COLO668 (cell line): ENCODE measurements at regions not wholly inside any gene's neighbourhood (a gene's known extent, or its start where the extent isn't known, plus 50 kb on each side); places are given as distances from the start of the nearest gene placed in this dataset.
"Not testable (repeated sequence)": the region's sequence is repeated elsewhere in the genome, so short reads cannot be mapped to it uniquely, and the experiment has no call there.

ENCODE experiments used
- DNase-seq: peaks from one replicate; lab custom pipeline; 2025; ENCODE audit not compliant: unreplicated experiment; lab: John Stamatoyannopoulos, UW

DNA sequence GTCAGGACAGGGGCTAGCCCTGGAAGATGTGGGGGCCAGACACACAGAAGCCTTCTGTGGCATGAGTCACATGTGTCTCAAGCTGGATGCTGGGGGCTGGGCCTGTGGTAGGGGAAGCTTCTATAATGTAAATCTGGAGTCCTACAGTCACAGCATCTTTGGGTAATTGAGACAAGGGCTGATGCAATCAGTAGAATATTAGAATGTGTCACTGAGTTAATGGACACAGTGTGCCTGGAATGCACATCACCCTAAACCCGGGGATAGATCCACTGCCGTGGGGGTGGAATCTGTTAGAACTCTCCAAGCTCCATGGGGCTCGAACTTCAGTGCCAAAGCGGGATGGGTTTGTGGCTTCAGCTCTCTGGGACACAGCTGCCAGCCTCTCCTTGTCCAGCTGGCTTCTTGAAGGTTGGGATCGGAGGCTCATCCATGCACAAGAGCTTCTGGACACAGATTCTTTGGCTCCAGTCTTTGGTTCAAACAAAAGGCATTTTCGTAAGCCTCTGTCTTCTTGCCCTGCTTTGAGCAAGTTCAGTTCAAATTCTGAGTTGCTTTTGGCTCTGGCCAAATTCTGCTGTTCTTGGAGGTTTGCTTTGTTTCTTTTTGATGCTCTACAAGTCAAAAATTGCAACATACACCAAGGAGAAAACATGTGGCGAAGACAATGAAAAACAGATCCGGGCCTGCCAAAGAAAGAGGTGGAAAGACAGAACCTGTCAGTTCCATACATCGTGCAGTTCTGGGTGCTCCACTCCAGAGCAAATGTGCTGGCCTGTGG is 194.8 kb upstream of the ZNF32 start:
- DNase-seq = no peak

DNA sequence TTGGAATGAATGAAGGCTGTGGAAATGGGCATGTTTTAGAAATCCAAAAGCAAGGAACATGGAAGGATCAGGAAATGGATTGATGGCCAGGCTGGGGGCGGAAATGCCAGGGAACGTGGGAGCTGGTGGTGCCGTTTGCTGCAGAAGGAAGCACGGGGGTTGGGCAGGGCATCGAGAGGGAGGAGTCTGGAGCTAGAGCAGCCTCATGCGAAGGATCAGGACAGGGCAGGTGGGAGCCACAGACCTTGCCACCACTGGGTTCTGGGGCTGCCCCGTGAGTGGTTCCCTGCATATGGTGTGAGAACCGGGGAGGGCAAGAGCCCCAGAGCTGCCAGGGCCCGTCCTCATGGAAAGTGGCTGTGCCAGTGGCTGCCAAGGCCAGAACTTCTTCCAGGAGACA is 193.8 kb upstream of the ZNF32 start:
- no peak for DNase-seq

- DNase-seq = no peak
Observed at GRCh38 chr10:43842072-43842471, 193.4 kb upstream of the ZNF32 start.

DNA sequence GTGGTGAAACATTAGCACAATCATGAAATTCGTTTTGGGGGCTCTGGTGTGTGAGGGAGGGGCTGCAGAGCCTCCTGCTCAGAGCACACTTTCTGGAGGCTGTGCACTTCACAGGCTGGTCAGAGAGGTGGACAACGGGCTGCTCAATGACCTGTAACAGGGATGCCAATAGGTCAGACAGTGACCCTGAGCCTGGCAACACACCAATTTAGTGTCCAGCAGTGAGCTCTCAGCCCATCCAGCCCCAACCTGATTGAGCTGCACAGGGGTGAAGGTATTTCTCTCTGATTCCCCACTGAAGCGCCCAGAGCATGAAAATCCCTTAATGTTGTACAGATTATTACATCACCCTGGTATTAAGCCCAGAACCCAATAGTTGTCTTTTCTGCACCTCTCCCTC is 191.3 kb upstream of the ZNF32 start:
- DNase-seq = no peak

DNA sequence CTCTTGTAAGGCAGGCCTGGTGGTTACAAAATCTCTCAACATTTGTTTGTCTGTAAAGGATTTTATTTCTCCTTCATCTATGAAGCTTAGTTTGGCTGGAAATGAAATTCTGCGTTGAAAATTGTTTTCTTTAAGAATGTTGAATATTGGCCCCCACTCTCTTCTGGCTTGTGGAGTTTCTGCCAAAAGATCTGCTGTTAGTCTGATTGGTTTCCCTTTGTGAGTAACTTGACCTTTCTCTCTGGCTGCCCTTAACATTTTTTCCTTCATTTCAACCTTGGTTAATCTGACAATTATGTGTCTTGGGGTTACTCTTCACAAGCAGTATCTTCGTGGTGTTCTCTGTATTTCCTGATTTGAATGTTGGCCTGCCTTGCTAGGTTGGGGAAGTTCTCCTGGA is 186.1 kb upstream of the ZNF32 start:
- not testable (repeated sequence) for DNase-seq

DNA sequence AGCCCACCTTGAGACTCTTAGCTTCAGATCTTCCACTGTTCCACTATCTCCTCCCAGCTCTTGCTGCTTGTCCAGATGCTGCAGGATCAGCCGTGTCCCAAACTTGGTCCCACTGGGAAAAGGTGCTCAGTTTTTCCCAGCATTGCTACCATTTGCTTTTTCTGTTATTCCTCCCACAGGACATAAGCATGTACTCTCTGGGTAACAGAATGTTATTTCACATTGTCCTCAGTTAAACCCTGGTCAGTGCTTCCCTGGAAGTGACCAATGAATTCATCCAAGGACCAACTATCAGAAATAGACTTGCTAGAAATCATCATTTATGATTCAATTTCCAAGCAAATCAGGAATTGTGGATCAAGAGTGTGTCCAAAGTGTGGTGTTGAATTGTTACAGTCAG is 179.2 kb upstream of the ZNF32 start:
- no peak for DNase-seq

DNA sequence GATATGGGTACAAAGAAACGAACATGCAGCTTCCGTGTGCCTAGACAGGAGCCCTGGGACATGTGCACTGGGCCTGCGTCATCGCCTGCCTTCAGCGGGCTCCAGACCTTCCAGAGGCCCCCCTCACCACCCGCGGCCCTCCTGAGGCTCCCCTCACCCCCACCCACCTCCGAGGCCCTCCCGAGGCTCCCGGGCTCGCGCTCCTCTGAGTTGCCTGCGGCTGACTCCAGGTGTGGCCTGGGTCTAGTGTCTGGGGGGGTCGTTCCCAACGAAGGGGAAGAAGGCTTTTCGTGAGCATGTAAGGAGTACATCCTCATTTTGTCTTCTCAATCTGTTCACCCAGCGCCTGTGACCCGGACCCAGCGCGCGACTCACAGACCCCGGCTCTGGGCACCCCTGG is 177.3 kb upstream of the ZNF32 start:
- no peak for DNase-seq

DNA sequence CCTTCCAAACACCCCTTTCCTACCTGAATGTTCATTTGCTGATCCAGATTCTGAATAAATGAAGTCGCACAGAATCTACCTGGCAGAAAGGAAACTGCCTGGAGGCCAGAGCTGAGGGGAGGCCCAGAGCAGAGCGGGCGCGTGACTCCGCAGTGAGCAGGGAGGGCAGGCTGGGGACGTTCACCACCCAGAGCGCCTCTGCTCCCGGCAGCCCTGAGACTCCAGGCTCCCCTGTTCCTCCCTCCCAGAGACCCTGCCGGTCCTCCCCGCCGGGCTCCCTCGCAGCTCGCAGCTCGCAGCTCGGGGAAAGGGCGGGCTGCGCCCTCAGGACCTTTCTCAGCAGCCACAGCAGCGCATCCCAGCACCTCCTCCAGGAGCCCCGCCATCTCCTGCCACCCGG is 176.7 kb upstream of the ZNF32 start:
- no peak for DNase-seq

DNA sequence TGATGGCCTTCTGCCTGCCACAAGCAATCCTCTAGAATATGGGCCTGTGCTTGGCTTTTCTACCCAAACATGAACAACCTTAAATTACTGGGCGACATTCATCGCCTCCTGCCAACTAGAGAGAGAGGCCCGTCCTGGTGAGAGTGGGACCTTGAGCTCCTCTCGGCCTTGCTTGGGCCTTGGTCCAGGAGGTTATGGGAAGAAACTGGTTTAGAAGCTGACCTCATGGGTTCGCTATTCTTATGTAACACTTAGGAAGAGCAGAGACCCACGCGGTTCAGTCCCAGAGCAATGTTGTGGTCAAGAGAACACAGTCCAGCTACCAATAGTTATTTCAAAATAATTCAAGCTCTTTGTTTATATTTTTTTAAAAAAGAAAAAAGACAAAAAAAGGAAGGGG is 176.3 kb upstream of the ZNF32 start:
- no peak for DNase-seq

DNA sequence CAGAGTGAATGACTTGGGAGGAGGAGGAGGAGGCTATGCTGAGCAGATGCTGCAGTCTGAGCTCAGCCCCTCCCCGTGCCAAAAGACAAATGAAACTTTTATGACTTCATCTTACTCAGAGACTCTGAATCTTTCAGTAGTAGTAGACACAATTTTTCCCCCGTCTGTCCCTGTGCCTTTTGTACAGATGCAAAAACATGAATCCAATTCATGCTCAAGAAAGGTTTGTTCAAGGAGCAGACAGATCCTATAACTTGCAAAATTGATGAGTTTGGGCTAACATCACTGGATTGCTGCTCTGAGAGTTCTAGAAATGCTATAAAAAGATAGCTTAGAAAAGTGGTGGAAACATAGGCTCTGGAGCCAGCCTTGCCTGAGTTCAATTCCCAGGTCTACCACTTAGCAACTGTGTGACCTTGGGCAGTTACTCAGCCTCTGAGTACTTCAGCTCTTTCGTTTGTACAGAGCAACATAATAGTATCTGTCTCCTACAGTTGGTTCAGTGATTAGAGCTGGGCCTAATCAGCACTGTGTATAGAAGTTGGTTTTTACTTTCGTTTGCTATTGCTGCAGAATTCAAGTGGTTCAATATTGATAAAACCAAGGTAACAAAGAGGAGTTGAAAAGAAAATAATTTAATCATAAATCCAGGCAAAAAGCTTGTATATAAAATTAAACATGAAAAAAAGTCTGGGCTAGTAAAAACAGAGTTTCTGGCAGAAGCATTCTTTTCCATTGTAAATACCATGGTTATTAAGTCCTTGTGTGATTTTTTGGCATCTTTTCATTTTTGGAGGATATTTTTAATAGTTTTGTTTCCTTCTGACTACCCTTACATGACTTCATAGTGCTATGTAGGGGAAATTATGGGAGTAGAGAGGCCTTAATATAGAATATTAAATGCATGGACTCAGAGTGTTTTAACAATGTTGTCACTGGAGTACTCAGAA is 174.2 kb upstream of the ZNF32 start:
- no peak for DNase-seq

DNA sequence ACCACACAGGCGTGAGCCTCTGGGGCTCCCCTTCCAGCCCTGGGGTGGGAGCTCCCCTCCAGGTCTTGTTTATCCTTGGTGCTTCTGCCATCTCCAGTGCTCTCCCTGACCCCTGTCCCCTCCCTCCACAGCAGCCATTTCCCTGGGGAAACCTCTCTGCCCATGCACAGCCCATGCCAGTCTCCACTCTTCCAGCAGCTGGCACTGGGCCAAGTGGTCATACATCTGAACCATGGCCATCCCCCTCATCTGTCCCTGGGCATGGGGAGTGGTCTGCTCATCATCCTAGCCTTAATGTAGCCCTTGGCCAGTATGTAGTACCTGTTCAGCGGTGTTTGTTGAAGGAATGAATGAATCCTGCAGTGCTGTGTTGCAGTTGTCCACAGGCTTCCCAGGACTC is 172.4 kb upstream of the ZNF32 start:
- no peak for DNase-seq

GRCh38 chr10:43820663-43821062 is 172.0 kb upstream of the ZNF32 start:
- no peak for DNase-seq

GRCh38 chr10:43819464-43820230 is 171.0 kb upstream of the ZNF32 start:
- no peak for DNase-seq

- DNase-seq = no peak
Observed at GRCh38 chr10:43818687-43819086, 170.0 kb upstream of the ZNF32 start.

- no peak for DNase-seq
Observed at GRCh38 chr10:43817368-43817767, 168.7 kb upstream of the ZNF32 start.

DNA sequence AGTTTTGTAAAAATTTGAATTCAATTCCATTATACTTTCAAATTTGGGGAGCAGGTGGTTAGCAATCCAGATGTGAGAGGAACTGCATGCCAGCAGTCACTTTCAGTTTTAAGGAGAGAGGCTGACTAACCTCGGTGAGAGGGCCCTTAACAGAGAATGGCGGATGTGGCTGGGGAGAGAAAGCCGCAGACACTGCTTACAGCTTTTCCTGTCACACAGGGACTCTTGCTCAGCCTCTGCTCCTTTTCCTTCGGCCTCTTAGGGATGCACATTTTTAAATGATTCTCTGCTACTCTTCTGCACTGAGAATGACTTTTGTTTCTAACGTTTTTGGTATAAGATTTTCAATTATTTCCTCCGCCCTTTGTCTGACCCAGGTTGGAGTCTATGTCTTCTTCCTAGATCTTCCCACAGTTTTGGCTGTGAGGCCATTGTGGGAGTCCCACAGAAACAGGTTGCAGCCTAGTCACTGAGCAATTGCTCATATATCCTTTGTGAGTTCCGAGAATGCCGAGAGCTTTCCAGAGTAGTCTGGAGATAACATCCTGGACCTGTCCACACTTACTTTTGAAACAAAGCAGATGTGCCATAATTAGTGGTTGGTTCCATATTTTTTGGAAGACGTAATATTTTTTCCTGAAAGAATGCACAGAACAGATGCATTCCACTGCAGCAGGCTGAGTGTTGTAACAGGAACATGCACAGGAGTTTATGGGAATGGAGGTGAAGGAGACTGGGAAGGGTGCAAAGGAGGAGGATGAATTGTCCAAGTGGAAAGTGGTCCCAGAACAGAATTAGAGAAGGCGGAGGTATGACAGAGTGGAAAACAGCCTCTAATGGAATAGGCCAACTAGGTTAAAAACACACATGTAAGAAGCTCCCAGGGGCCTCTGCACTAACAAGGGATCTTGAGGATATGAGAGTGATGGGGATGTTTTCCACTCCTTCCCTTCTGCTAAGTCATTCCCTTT is 168.0 kb upstream of the ZNF32 start:
- DNase-seq = no peak

- DNase-seq = no peak
Observed at GRCh38 chr10:43815181-43815885, 166.7 kb upstream of the ZNF32 start.

DNA sequence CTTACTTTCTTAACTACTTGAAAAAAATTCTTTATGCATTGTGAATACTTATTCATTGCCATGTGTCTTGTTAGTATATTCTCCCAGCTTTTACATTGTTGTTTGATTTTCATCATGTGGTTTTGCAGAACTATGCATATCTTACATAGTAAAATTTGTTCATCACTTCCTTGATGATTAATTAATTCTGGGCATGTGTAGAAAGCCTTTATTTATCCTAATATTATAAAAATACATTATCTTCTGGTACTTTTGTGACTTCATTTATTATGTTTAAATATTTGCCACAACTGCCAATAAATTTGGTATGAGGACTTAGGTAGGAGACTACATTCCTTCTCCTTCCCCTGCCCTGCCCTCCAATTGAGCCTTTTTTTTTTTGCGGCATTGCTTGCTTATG is 166.0 kb upstream of the ZNF32 start:
- DNase-seq = no peak

- DNase-seq = no peak
Observed at GRCh38 chr10:43811871-43812270, 163.2 kb upstream of the ZNF32 start.
